A673 (cell line): ENCODE measurements at regions not wholly inside any gene's neighbourhood (a gene's known extent, or its start where the extent isn't known, plus 50 kb on each side); places are given as distances from the start of the nearest gene placed in this dataset.
A peak's percentile ranks its signal among the peaks of the same experiment; 100 is the strongest.

Experiments used
- BruUV-seq: library from RNA; stranded (reverse); fragments of 400-500 nt; replicated peaks from 2 replicates; lab custom pipeline; 2021; lab: Mats Ljungman, UMichigan
- CTCF ChIA-PET: fragments of 300-600 bp; sonication (Branson Sonifier 250); formaldehyde crosslinking; loops from one replicate; lab custom pipeline; 2022; ENCODE audit warnings: antibody characterized with exemption; lab: Charles Lee
- POLR2A ChIA-PET: fragments of 300-600 bp; sonication (Branson Sonifier 250); formaldehyde crosslinking; loops from one replicate; lab custom pipeline; 2022; ENCODE audit warnings: antibody characterized with exemption; ENCODE audit not compliant: low non-redundant PET; lab: Charles Lee
- DNase-seq: peaks from one replicate; pipeline ENCODE4 v3.0.0-alpha.2; 2015; ENCODE audit warnings: low spot score
- H3K27ac ChIP-seq: fragments of 200-600 bp; sonication (generic); 2 replicates; pipeline ENCODE4 v1.5.1; 2016; ENCODE audit warnings: mixed run types, low read depth, mild to moderate bottlenecking, mixed read lengths, antibody characterized with exemption, low read length; ENCODE audit not compliant: poor library complexity, severe bottlenecking
- H3K27me3 ChIP-seq: fragments of 200-600 bp; sonication (generic); replicated peaks from 2 replicates; pipeline ENCODE4 v1.6.1; 2017; ENCODE audit warnings: mixed run types, low read depth, mild to moderate bottlenecking, mixed read lengths, antibody characterized with exemption, low read length; ENCODE audit not compliant: insufficient read depth, poor library complexity
- H3K36me3 ChIP-seq: fragments of 200-600 bp; sonication (generic); 2 replicates; pipeline ENCODE4 v1.6.1; 2016; ENCODE audit warnings: mixed run types, mild to moderate bottlenecking, mixed read lengths, antibody characterized with exemption, low read length; ENCODE audit not compliant: insufficient read depth, poor library complexity, severe bottlenecking
- H3K4me1 ChIP-seq: fragments of 200-600 bp; sonication (generic); 2 replicates; pipeline ENCODE4 v1.6.1; 2017; ENCODE audit warnings: mixed run types, mild to moderate bottlenecking, mixed read lengths, antibody characterized with exemption, low read length; ENCODE audit not compliant: insufficient read depth, poor library complexity, severe bottlenecking
- H3K4me3 ChIP-seq: fragments of 200-600 bp; sonication (generic); 2 replicates; pipeline ENCODE4 v1.5.1; 2016; ENCODE audit warnings: low read depth, mixed run types, mild to moderate bottlenecking, mixed read lengths, low read length; ENCODE audit not compliant: poor library complexity, severe bottlenecking
- H3K9me3 ChIP-seq: fragments of 200-600 bp; sonication (generic); 2 replicates; pipeline ENCODE4 v1.6.1; 2016; ENCODE audit warnings: mixed run types, low read depth, mild to moderate bottlenecking, mixed read lengths, antibody characterized with exemption, low read length; ENCODE audit not compliant: poor library complexity, severe bottlenecking
- CTCF ChIP-seq: fragments of 300-800, 200-600 bp; sonication (generic); conservative IDR thresholded peaks from 2 replicates; pipeline ENCODE4 v1.5.1; 2017; ENCODE audit warnings: low read depth, mild to moderate bottlenecking, antibody characterized with exemption, low read length, moderate library complexity, mixed read lengths
- EZH2 ChIP-seq: fragments of 200-600 bp; sonication (generic); IDR thresholded peaks from 2 replicates; pipeline ENCODE4 v1.6.1; 2017; ENCODE audit warnings: borderline replicate concordance, low read depth, mild to moderate bottlenecking, mixed read lengths, antibody characterized with exemption, low read length; ENCODE audit not compliant: poor library complexity, severe bottlenecking
- intact Hi-C: fragments of 100-400 bp; cut with micrococcal nuclease; formaldehyde crosslinking; loops from one replicate; pipeline ENCODE4 v1.10.0; 2022; ENCODE audit not compliant: unreplicated experiment

- no peak overlapping the region for H3K4me3 ChIP-seq
- intact Hi-C loops: loop anchor here (5.0 kb wide), 1 partner anchor 263 kb away; no protein-coding TSS in a partner anchor
- H3K27me3 ChIP-seq: no peaks in the 10 kb centered on the region
- H3K4me1 ChIP-seq: no peaks in the 10 kb centered on the region
- H3K9me3 ChIP-seq: no peaks in the 10 kb centered on the region
- ChIA-PET POLR2A (no interaction called here), CTCF (no interaction called here)
- no peaks in the 10 kb centered on the region for H3K36me3 ChIP-seq
- H3K27ac ChIP-seq: no peak overlapping the region
- DNase-seq: peak; percentile 9
- no peak for TF ChIP-seq EZH2
- BruUV-seq: no TSS peak
Observed at GRCh38 chr12:127024791-127025190, 1242.2 kb upstream of the TMEM132C start.

- ChIA-PET POLR2A (no interaction called here), CTCF (interaction anchor here (1.0 kb wide), 1 partner anchor 82 kb away, joined by 3 read pairs; no protein-coding TSS in a partner anchor)
- intact Hi-C loops: loop anchor here (5.0 kb wide), 1 partner anchor 262 kb away; no protein-coding TSS in a partner anchor
- Histone ChIP-seq H3K27me3 (no peaks in the 10 kb centered on the region), H3K36me3 (no peaks in the 10 kb centered on the region), H3K9me3 (no peaks in the 10 kb centered on the region), H3K27ac (no peak overlapping the region), H3K4me1 (no peaks in the 10 kb centered on the region), H3K4me3 (no peak overlapping the region)
- no peak for TF ChIP-seq EZH2
- peak; percentile 43 for TF ChIP-seq CTCF
- DNase-seq: peak; percentile 21
- BruUV-seq: no TSS peak
Observed at GRCh38 chr12:127025545-127025944, 1241.4 kb upstream of the TMEM132C start.

GRCh38 chr12:127035011-127035879 lies 1231.7 kb upstream of the TMEM132C start:
- intact Hi-C loops: no loop called here
- no peak overlapping the region for H3K4me3 ChIP-seq
- BruUV-seq: no TSS peak
- H3K27ac ChIP-seq: no peak overlapping the region
- CTCF ChIA-PET: no interaction called here
- no peak for DNase-seq
- POLR2A ChIA-PET: no interaction called here
- H3K4me1 ChIP-seq: peaks cover 11% of the 10 kb centered on the region
- TF ChIP-seq CTCF: no peak
- no peak for TF ChIP-seq EZH2
- no peaks in the 10 kb centered on the region for H3K27me3 ChIP-seq
- no peaks in the 10 kb centered on the region for H3K9me3 ChIP-seq
- H3K36me3 ChIP-seq: no peaks in the 10 kb centered on the region
